Esophagus muscularis mucosa (tissue), 4 donors: ENCODE measurements at regions not wholly inside any gene's neighbourhood (a gene's known extent, or its start where the extent isn't known, plus 50 kb on each side); places are given as distances from the start of the nearest gene placed in this dataset.

ENCODE experiments used
- CTCF ChIP-seq, 3 experiments: fragments of 200-600 bp in 2 of 3; fragments of 450-650 bp in 1 of 3; sonication (generic) in 2 of 3; IDR thresholded peaks; one replicate each; pipeline ENCODE4 v1.5.1; 2017 to 2019; ENCODE audit warnings: antibody characterized with exemption in 3 of 3, mild to moderate bottlenecking in 2 of 3, moderate library complexity in 1 of 3
- EP300 ChIP-seq: sonication (generic); formaldehyde crosslinking; IDR thresholded peaks from one replicate; pipeline ENCODE4 v1.6.1; 2017; ENCODE audit warnings: antibody characterized with exemption
- POLR2A ChIP-seq: fragments of 450-650 bp; IDR thresholded peaks from one replicate; pipeline ENCODE4 v1.6.1; 2017; ENCODE audit warnings: antibody characterized with exemption, moderate library complexity, mild to moderate bottlenecking, low read depth

GRCh38 chr9:7516376-7516775, 283.2 kb downstream of the DMAC1 start:
- TF ChIP-seq CTCF (IDR thresholded peaks at IDR 0.05) (no peak), POLR2A (no peak), EP300 (no peak)
